ENCODE measurements at regions not wholly inside any gene's neighbourhood (a gene's known extent, or its start where the extent isn't known, plus 50 kb on each side); places are given as distances from the start of the nearest gene placed in this dataset.

- TF ChIP-seq EP300 (IDR thresholded peaks at IDR 0.05) = no peak
- TF ChIP-seq POLR2A (IDR thresholded peaks at IDR 0.05) = no peak
- no peak for TF ChIP-seq CTCF (IDR thresholded peaks at IDR 0.05)
- no peak for TF ChIP-seq POLR2AphosphoS5 (IDR thresholded peaks at IDR 0.05)
Measured at GRCh38 chr12:61765926-61766325, 494.3 kb upstream of the USP15 start.

Measured in sigmoid colon (tissue), 4 donors.